Mammary epithelial cell (primary cell): ENCODE measurements at regions not wholly inside any gene's neighbourhood (a gene's known extent, or its start where the extent isn't known, plus 50 kb on each side); places are given as distances from the start of the nearest gene placed in this dataset.

Experiments
- CTCF ChIP-seq, 2 donors: IDR thresholded peaks in 1 of 2; conservative IDR thresholded peaks in 1 of 2; 2 replicates each; pipeline ENCODE4 v1.5.1; 2011 to 2012; ENCODE audit warnings: inconsistent platforms in 2 of 2, low read length in 2 of 2, mild to moderate bottlenecking in 2 of 2, control low read depth in 1 of 2, low read depth in 1 of 2; ENCODE audit not compliant: insufficient read depth in 1 of 2; ENCODE audit errors: extremely low read depth in 1 of 2
- EZH2 ChIP-seq: IDR thresholded peaks from 2 replicates; pipeline ENCODE4 v1.6.1; 2012; ENCODE audit warnings: low read length, inconsistent platforms, borderline replicate concordance

- TF ChIP-seq CTCF (conservative IDR thresholded peaks at IDR 0.05 in 1 of 2, IDR thresholded peaks at IDR 0.05 in 1 of 2; ENCODE audit: extremely low read depth in 1 of 2, insufficient read depth in 1 of 2, low read depth in 1 of 2, low read length in 2 of 2) (no peak), EZH2 (no peak)
Measured at GRCh38 chr9:86513429-86513828, 159.2 kb upstream of the TUT7 start.
